Left lung (tissue), 4 donors: ENCODE measurements at regions not wholly inside any gene's neighbourhood (a gene's known extent, or its start where the extent isn't known, plus 50 kb on each side); places are given as distances from the start of the nearest gene placed in this dataset.

ENCODE experiments used
- ATAC-seq: fragments of 200-7000 bp; cut with Tn5 transposase; one replicate; pipeline ENCODE4 v1.9.1; 2020; ENCODE audit warnings: moderate library complexity
- DNase-seq, 4 donors: peaks; one replicate each; pipeline ENCODE4 v3.0.0-alpha.2; 2013 to 2020
- H3K27ac ChIP-seq, 2 donors: fragments of 200-600 bp; sonication (generic) in 1 of 2; one replicate each; pipeline versions ENCODE4 v1.5.0 to v1.8.0; 2020 to 2021
- H3K27me3 ChIP-seq, 2 donors: fragments of 200-600 bp; sonication (generic) in 1 of 2; one replicate each; pipeline versions ENCODE4 v1.5.0 to v1.8.0; 2020 to 2021
- H3K36me3 ChIP-seq, 2 donors: fragments of 200-600 bp; sonication (generic) in 1 of 2; one replicate each; pipeline versions ENCODE4 v1.5.0 to v1.8.0; 2020 to 2021
- H3K4me1 ChIP-seq, 2 donors: fragments of 200-600 bp; one replicate each; pipeline ENCODE4 v1.8.0; 2021
- H3K4me3 ChIP-seq, 2 donors: fragments of 200-600 bp; sonication (generic) in 1 of 2; one replicate each; pipeline versions ENCODE4 v1.5.0 to v1.8.0; 2020 to 2021; ENCODE audit warnings: mild to moderate bottlenecking in 1 of 2
- H3K9me3 ChIP-seq, 2 donors: fragments of 200-600 bp; sonication (generic) in 1 of 2; one replicate each; pipeline versions ENCODE4 v1.5.0 to v1.8.0; 2020 to 2021
- intact Hi-C, 2 donors: fragments of 100-400 bp; cut with DNase I; formaldehyde crosslinking; loops; one replicate each; pipeline versions ENCODE4 v1.11.2 to v1.14.2; 2022
- TF ChIP-seq, protein P1 (sequence below), 2 donors: fragments of 200-600 bp; sonication (generic) in 1 of 2; IDR thresholded peaks; one replicate each; pipeline versions ENCODE4 v1.5.0 to v1.8.0; 2021; ENCODE audit warnings: antibody characterized with exemption in 2 of 2
- donor health status: DM: no; HTN: yes; CAD: no.
- donor health status: DM: no; HTN: no; CAD: no.

GRCh38 chr4:176404621-176405020 lies 84.9 kb downstream of the SPCS3 start:
- Histone ChIP-seq H3K4me1 (no peaks in the 10 kb centered on the region), H3K9me3 (no peaks in the 10 kb centered on the region), H3K27me3 (no peaks in the 10 kb centered on the region), H3K4me3 (no peak overlapping the region), H3K27ac (no peak overlapping the region), H3K36me3 (no peaks in the 10 kb centered on the region)
- TF ChIP-seq, protein P1, sequence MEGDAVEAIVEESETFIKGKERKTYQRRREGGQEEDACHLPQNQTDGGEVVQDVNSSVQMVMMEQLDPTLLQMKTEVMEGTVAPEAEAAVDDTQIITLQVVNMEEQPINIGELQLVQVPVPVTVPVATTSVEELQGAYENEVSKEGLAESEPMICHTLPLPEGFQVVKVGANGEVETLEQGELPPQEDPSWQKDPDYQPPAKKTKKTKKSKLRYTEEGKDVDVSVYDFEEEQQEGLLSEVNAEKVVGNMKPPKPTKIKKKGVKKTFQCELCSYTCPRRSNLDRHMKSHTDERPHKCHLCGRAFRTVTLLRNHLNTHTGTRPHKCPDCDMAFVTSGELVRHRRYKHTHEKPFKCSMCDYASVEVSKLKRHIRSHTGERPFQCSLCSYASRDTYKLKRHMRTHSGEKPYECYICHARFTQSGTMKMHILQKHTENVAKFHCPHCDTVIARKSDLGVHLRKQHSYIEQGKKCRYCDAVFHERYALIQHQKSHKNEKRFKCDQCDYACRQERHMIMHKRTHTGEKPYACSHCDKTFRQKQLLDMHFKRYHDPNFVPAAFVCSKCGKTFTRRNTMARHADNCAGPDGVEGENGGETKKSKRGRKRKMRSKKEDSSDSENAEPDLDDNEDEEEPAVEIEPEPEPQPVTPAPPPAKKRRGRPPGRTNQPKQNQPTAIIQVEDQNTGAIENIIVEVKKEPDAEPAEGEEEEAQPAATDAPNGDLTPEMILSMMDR (IDR thresholded peaks at IDR 0.05), result no peak
- no peak for ATAC-seq
- DNase-seq, result no peak
- intact Hi-C loops, result no loop called here

DNA sequence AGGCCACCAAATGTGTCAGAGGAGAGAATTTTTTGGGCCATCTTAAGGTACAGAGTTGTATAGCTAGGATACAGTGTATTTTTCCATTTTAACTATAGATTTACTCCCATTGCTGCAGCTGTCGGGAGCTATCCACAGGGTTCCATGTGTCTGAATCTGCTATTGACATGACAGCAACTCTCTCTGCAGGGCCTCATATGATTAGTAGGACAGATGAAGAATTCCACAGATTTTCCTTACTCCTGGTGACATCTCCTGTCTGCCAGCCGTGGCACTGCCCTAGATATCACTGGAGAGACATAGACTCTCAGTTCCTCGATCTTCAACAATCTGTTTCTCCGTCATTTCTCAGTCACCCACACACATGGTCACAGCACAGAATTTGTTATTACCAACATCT lies 86.5 kb downstream of the SPCS3 start:
- H3K9me3 ChIP-seq, result no peaks in the 10 kb centered on the region
- H3K27me3 ChIP-seq, result no peaks in the 10 kb centered on the region
- H3K4me3 ChIP-seq, result no peak overlapping the region
- intact Hi-C loops, result no loop called here
- H3K27ac ChIP-seq, result no peak overlapping the region
- H3K4me1 ChIP-seq, result no peaks in the 10 kb centered on the region
- ATAC-seq (no peak), DNase-seq (no peak)
- TF ChIP-seq, protein P1 (IDR thresholded peaks at IDR 0.05), result no peak
- no peaks in the 10 kb centered on the region for H3K36me3 ChIP-seq

DNA sequence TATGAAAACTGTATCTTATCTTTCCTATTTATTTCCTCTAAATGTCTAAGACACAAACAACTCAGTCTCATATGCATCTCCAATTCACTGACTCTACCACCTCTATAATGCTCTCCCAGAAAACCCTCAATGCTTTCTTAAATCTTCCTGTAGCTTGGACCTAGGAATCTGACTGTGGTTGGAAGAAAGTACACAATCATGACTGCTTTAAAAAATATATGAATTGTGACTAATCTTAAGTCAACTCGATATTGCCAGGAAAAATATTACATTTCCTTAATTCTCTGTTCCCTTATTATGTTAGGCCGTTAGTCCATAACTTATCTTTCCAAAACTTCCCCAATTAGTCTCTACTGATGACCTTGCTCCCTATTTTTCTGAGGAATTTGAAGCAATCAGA lies 87.0 kb downstream of the SPCS3 start:
- Histone ChIP-seq H3K4me3 (no peak overlapping the region), H3K4me1 (no peaks in the 10 kb centered on the region), H3K27me3 (no peaks in the 10 kb centered on the region), H3K9me3 (no peaks in the 10 kb centered on the region), H3K36me3 (no peaks in the 10 kb centered on the region), H3K27ac (no peak overlapping the region)
- DNase-seq (no peak), ATAC-seq (no peak)
- intact Hi-C loops, result no loop called here
- TF ChIP-seq, protein P1 (IDR thresholded peaks at IDR 0.05), result no peak

- intact Hi-C loops, result no loop called here
- DNase-seq (no peak), ATAC-seq (no peak)
- Histone ChIP-seq H3K27me3 (no peaks in the 10 kb centered on the region), H3K36me3 (no peaks in the 10 kb centered on the region), H3K4me1 (no peaks in the 10 kb centered on the region), H3K9me3 (no peaks in the 10 kb centered on the region), H3K4me3 (no peak overlapping the region), H3K27ac (no peak overlapping the region)
- TF ChIP-seq, protein P1 (IDR thresholded peaks at IDR 0.05), result no peak
These were observed 89.9 kb downstream of the SPCS3 start for GRCh38 chr4:176409627-176410026.

DNA sequence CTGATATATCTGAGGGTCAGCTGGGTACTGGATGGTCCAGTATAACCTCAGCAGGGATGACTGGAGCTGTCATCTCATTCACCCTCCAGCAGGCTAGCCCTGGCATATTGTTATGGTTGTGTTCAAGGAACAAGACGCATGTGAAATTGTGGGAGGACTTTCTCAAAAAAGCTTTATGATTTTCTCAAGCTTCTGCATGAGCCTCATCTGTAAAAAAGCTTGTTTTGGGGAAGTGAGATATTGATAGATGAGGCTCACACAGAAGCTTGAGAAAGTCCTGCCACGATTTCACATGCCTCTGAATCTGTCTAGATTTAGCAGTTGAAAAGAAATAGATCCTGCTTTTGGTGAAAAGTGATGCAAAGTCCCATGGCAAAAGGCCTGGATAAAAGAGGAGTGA lies 93.4 kb downstream of the SPCS3 start:
- Histone ChIP-seq H3K4me1 (no peaks in the 10 kb centered on the region), H3K4me3 (no peak overlapping the region), H3K27ac (no peak overlapping the region), H3K9me3 (no peaks in the 10 kb centered on the region), H3K27me3 (no peaks in the 10 kb centered on the region), H3K36me3 (no peaks in the 10 kb centered on the region)
- ATAC-seq (no peak), DNase-seq (no peak)
- TF ChIP-seq, protein P1 (IDR thresholded peaks at IDR 0.05), result no peak
- intact Hi-C loops, result no loop called here
